ENCODE measurements at regions not wholly inside any gene's neighbourhood (a gene's known extent, or its start where the extent isn't known, plus 50 kb on each side); places are given as distances from the start of the nearest gene placed in this dataset.

DNA sequence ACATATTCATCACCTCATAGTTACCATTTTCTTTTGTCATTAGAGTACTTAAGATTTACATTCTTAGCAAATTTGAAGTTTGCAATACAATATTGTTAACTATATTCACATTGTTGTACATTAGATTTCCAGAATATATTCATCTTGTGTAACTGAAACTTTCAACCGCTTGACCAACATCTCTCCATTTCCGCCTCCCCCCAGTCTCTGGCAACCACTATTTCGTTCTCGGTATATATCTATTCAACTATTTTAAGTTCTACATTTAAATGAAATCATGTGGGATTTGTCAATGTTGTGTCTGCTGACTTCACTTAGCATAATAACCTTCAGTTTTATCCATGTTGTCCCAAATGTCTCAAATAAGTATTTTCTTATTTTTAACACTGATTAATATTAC, 274.5 kb upstream of the KIF2B start:
- no peak overlapping the region for H3K27ac ChIP-seq (ENCODE audit: insufficient read depth, low read length)
- no peak overlapping the region for H3K9ac ChIP-seq (ENCODE audit: insufficient read depth, low read length)
- DNase-seq (ENCODE audit: low read depth in 2 of 2): no peak
- H3K79me2 ChIP-seq (ENCODE audit: control insufficient read depth, insufficient read depth, low read length): no peaks in the 10 kb centered on the region
- TF ChIP-seq, protein P1, sequence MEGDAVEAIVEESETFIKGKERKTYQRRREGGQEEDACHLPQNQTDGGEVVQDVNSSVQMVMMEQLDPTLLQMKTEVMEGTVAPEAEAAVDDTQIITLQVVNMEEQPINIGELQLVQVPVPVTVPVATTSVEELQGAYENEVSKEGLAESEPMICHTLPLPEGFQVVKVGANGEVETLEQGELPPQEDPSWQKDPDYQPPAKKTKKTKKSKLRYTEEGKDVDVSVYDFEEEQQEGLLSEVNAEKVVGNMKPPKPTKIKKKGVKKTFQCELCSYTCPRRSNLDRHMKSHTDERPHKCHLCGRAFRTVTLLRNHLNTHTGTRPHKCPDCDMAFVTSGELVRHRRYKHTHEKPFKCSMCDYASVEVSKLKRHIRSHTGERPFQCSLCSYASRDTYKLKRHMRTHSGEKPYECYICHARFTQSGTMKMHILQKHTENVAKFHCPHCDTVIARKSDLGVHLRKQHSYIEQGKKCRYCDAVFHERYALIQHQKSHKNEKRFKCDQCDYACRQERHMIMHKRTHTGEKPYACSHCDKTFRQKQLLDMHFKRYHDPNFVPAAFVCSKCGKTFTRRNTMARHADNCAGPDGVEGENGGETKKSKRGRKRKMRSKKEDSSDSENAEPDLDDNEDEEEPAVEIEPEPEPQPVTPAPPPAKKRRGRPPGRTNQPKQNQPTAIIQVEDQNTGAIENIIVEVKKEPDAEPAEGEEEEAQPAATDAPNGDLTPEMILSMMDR (conservative IDR thresholded peaks at IDR 0.05 in 1 of 2, IDR thresholded peaks at IDR 0.05 in 1 of 2; ENCODE audit: low read depth in 1 of 2, low read length in 2 of 2): no peak
- no peaks in the 10 kb centered on the region for H3K9me3 ChIP-seq (ENCODE audit: control insufficient read depth, insufficient read depth, low read depth, low read length)
- H2AFZ ChIP-seq (ENCODE audit: low read length): no peak overlapping the region
- no peak overlapping the region for H3K4me2 ChIP-seq (ENCODE audit: extremely low read depth, insufficient read depth, low read length)
- no peaks in the 10 kb centered on the region for H3K36me3 ChIP-seq (ENCODE audit: control insufficient read depth, insufficient read depth, low read length)
- no peaks in the 10 kb centered on the region for H3K4me1 ChIP-seq (ENCODE audit: control insufficient read depth, extremely low read depth, insufficient read depth, low read length)
- no peaks in the 10 kb centered on the region for H4K20me1 ChIP-seq (ENCODE audit: control insufficient read depth, extremely low read depth, insufficient read depth, low read length)
- no peak overlapping the region for H3K4me3 ChIP-seq (replicated peaks in 1 of 4; ENCODE audit: control extremely low read depth in 1 of 4, insufficient read depth in 1 of 4, low read depth in 3 of 4, low read length in 4 of 4)
- H3K27me3 ChIP-seq (ENCODE audit: control insufficient read depth, insufficient read depth, low read length): no peaks in the 10 kb centered on the region

- no peaks in the 10 kb centered on the region for H4K20me1 ChIP-seq (ENCODE audit: control insufficient read depth, extremely low read depth, insufficient read depth, low read length)
- no peak overlapping the region for H3K4me3 ChIP-seq (replicated peaks in 1 of 4; ENCODE audit: control extremely low read depth in 1 of 4, insufficient read depth in 1 of 4, low read depth in 3 of 4, low read length in 4 of 4)
- H3K4me2 ChIP-seq (ENCODE audit: extremely low read depth, insufficient read depth, low read length): no peak overlapping the region
- TF ChIP-seq EZH2 (IDR thresholded peaks at IDR 0.05; ENCODE audit: low read length, missing control alignments): no peak
- TF ChIP-seq, protein P1 (conservative IDR thresholded peaks at IDR 0.05 in 1 of 2, IDR thresholded peaks at IDR 0.05 in 1 of 2; ENCODE audit: low read depth in 1 of 2, low read length in 2 of 2): no peak
- no peaks in the 10 kb centered on the region for H3K79me2 ChIP-seq (ENCODE audit: control insufficient read depth, insufficient read depth, low read length)
- H3K36me3 ChIP-seq (ENCODE audit: control insufficient read depth, insufficient read depth, low read length): no peaks in the 10 kb centered on the region
- DNase-seq (ENCODE audit: low read depth in 2 of 2): peak in 1 of 2 donors; percentile 2
- H3K4me1 ChIP-seq (ENCODE audit: control insufficient read depth, extremely low read depth, insufficient read depth, low read length): no peaks in the 10 kb centered on the region
- H3K27me3 ChIP-seq (ENCODE audit: control insufficient read depth, insufficient read depth, low read length): no peaks in the 10 kb centered on the region
- H3K9me3 ChIP-seq (ENCODE audit: control insufficient read depth, insufficient read depth, low read depth, low read length): no peaks in the 10 kb centered on the region
- H3K9ac ChIP-seq (ENCODE audit: insufficient read depth, low read length): no peak overlapping the region
- no peak overlapping the region for H3K27ac ChIP-seq (ENCODE audit: insufficient read depth, low read length)
- no peak overlapping the region for H2AFZ ChIP-seq (ENCODE audit: low read length)
Observed at GRCh38 chr17:53543472-53543871, 279.3 kb upstream of the KIF2B start.

GRCh38 chr17:53538129-53538617, 284.6 kb upstream of the KIF2B start:
- TF ChIP-seq EZH2 (IDR thresholded peaks at IDR 0.05; ENCODE audit: low read length, missing control alignments): no peak
- TF ChIP-seq, protein P1 (conservative IDR thresholded peaks at IDR 0.05 in 1 of 2, IDR thresholded peaks at IDR 0.05 in 1 of 2; ENCODE audit: low read depth in 1 of 2, low read length in 2 of 2): no peak
- Histone ChIP-seq H4K20me1 (ENCODE audit: control insufficient read depth, extremely low read depth, insufficient read depth, low read length) (no peaks in the 10 kb centered on the region), H3K27me3 (ENCODE audit: control insufficient read depth, insufficient read depth, low read length) (no peaks in the 10 kb centered on the region), H3K36me3 (ENCODE audit: control insufficient read depth, insufficient read depth, low read length) (no peaks in the 10 kb centered on the region), H3K4me3 (replicated peaks in 1 of 4; ENCODE audit: control extremely low read depth in 1 of 4, insufficient read depth in 1 of 4, low read depth in 3 of 4, low read length in 4 of 4) (no peak overlapping the region), H3K4me1 (ENCODE audit: control insufficient read depth, extremely low read depth, insufficient read depth, low read length) (no peaks in the 10 kb centered on the region), H3K9ac (ENCODE audit: insufficient read depth, low read length) (no peak overlapping the region), H2AFZ (ENCODE audit: low read length) (no peak overlapping the region), H3K9me3 (ENCODE audit: control insufficient read depth, insufficient read depth, low read depth, low read length) (no peaks in the 10 kb centered on the region), H3K4me2 (ENCODE audit: extremely low read depth, insufficient read depth, low read length) (no peak overlapping the region), H3K27ac (ENCODE audit: insufficient read depth, low read length) (no peak overlapping the region), H3K79me2 (ENCODE audit: control insufficient read depth, insufficient read depth, low read length) (no peaks in the 10 kb centered on the region)
- DNase-seq (ENCODE audit: low read depth in 2 of 2): no peak
